ENCODE measurements at regions not wholly inside any gene's neighbourhood (a gene's known extent, or its start where the extent isn't known, plus 50 kb on each side); places are given as distances from the start of the nearest gene placed in this dataset.

DNA sequence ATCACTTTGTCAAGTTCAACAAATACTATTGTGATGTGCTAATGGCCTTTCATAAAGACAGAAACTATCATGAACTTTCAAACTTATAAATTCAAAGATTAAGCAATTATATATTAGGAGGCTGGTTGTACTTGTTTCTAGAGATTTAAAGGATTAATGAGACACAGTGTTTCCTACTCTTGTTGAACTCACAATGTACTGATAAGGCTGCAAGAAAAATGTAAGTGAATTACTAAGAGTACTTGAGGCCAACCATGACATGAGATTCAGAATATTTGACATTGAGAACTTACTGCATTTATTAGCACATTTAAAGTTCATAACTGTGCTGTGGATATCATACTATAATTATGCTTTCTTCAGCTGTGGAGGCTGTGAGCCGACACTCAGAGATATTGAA, 1210.5 kb upstream of the SORCS1 start:
- TF ChIP-seq ZNF274 (IDR thresholded peaks at IDR 0.05; ENCODE audit: low read depth, low read length), result no peak
- TF ChIP-seq EZH2phosphoT487 (IDR thresholded peaks at IDR 0.05; ENCODE audit: borderline replicate concordance), result no peak
- TF ChIP-seq, protein P1, sequence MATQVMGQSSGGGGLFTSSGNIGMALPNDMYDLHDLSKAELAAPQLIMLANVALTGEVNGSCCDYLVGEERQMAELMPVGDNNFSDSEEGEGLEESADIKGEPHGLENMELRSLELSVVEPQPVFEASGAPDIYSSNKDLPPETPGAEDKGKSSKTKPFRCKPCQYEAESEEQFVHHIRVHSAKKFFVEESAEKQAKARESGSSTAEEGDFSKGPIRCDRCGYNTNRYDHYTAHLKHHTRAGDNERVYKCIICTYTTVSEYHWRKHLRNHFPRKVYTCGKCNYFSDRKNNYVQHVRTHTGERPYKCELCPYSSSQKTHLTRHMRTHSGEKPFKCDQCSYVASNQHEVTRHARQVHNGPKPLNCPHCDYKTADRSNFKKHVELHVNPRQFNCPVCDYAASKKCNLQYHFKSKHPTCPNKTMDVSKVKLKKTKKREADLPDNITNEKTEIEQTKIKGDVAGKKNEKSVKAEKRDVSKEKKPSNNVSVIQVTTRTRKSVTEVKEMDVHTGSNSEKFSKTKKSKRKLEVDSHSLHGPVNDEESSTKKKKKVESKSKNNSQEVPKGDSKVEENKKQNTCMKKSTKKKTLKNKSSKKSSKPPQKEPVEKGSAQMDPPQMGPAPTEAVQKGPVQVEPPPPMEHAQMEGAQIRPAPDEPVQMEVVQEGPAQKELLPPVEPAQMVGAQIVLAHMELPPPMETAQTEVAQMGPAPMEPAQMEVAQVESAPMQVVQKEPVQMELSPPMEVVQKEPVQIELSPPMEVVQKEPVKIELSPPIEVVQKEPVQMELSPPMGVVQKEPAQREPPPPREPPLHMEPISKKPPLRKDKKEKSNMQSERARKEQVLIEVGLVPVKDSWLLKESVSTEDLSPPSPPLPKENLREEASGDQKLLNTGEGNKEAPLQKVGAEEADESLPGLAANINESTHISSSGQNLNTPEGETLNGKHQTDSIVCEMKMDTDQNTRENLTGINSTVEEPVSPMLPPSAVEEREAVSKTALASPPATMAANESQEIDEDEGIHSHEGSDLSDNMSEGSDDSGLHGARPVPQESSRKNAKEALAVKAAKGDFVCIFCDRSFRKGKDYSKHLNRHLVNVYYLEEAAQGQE (IDR thresholded peaks at IDR 0.05; ENCODE audit: low read depth), result no peak
- TF ChIP-seq CEBPB (IDR thresholded peaks at IDR 0.05; ENCODE audit: low read depth), result no peak
- no peak for TF ChIP-seq CBX3 (IDR thresholded peaks at IDR 0.05; ENCODE audit: low read depth)
- no peak for TF ChIP-seq YY1 (IDR thresholded peaks at IDR 0.05; ENCODE audit: extremely low read depth, insufficient replicate concordance, low read depth, low read length)
- TF ChIP-seq, protein P2, sequence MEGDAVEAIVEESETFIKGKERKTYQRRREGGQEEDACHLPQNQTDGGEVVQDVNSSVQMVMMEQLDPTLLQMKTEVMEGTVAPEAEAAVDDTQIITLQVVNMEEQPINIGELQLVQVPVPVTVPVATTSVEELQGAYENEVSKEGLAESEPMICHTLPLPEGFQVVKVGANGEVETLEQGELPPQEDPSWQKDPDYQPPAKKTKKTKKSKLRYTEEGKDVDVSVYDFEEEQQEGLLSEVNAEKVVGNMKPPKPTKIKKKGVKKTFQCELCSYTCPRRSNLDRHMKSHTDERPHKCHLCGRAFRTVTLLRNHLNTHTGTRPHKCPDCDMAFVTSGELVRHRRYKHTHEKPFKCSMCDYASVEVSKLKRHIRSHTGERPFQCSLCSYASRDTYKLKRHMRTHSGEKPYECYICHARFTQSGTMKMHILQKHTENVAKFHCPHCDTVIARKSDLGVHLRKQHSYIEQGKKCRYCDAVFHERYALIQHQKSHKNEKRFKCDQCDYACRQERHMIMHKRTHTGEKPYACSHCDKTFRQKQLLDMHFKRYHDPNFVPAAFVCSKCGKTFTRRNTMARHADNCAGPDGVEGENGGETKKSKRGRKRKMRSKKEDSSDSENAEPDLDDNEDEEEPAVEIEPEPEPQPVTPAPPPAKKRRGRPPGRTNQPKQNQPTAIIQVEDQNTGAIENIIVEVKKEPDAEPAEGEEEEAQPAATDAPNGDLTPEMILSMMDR (IDR thresholded peaks at IDR 0.05 in 2 of 3, conservative IDR thresholded peaks at IDR 0.05 in 1 of 3; ENCODE audit: borderline replicate concordance in 1 of 3, insufficient read depth in 1 of 3, low read depth in 2 of 3, low read length in 2 of 3), result no peak
- no peak for TF ChIP-seq ZFX (IDR thresholded peaks at IDR 0.05)
- no peak for TF ChIP-seq SRF (IDR thresholded peaks at IDR 0.05; ENCODE audit: low read depth)
- no peak for TF ChIP-seq TCF7L2 (IDR thresholded peaks at IDR 0.05; ENCODE audit: borderline replicate concordance, extremely low read depth, insufficient read depth, insufficient read length)
- TF ChIP-seq, protein P3, sequence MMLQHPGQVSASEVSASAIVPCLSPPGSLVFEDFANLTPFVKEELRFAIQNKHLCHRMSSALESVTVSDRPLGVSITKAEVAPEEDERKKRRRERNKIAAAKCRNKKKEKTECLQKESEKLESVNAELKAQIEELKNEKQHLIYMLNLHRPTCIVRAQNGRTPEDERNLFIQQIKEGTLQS (IDR thresholded peaks at IDR 0.05), result no peak
- TF ChIP-seq EGR1 (IDR thresholded peaks at IDR 0.05; ENCODE audit: low read depth), result no peak
- TF ChIP-seq JUND (IDR thresholded peaks at IDR 0.05), result no peak
- H3K9me3 ChIP-seq (ENCODE audit: control insufficient read depth in 1 of 2, insufficient read depth in 1 of 2, low read depth in 1 of 2, low read length in 2 of 2), result peaks cover 16 to 51% of the 10 kb centered on the region in 2 experiments; a peak in 2 of 4 replicates
- no peak overlapping the region for H3K27ac ChIP-seq (ENCODE audit: low read depth, low read length)
- CTCF ChIA-PET, result no interaction called here
- H3K4me1 ChIP-seq (ENCODE audit: control insufficient read depth in 1 of 2, insufficient read depth in 2 of 2, low read length in 2 of 2), result no peaks in the 10 kb centered on the region
- no peaks in the 10 kb centered on the region for H3K9me2 ChIP-seq (ENCODE audit: insufficient read depth)
- intact Hi-C loops (cut with micrococcal nuclease), result no loop called here
- POLR2A ChIA-PET, result no interaction called here
- ATAC-seq (no peak), DNase-seq (ENCODE audit: low read depth, low spot score) (no peak)
- H3K4me3 ChIP-seq (replicated peaks in 1 of 2; ENCODE audit: low read depth in 1 of 2, low read length in 2 of 2), result no peak overlapping the region
- RAD21 ChIA-PET (ENCODE audit: low non-redundant PET in 1 of 2, low total read pairs in 2 of 2, uncharacterized antibody in 2 of 2, unreplicated experiment in 2 of 2), result no interaction called here
- H3K36me3 ChIP-seq (ENCODE audit: control insufficient read depth in 1 of 2, insufficient read depth in 2 of 2, low read length in 2 of 2), result no peaks in the 10 kb centered on the region
- no peaks in the 10 kb centered on the region for H4K20me1 ChIP-seq (ENCODE audit: insufficient read depth)
- no TSS peak for BruUV-seq (replicated peaks)
- no peak overlapping the region for H3K4me2 ChIP-seq (ENCODE audit: low read length)
- H3K27me3 ChIP-seq (ENCODE audit: insufficient read depth, low read length), result no peaks in the 10 kb centered on the region
- no peak overlapping the region for H2AFZ ChIP-seq (ENCODE audit: low read depth, low read length, poor library complexity, severe bottlenecking)
- H3K9ac ChIP-seq (ENCODE audit: low read length), result no peak overlapping the region
- H3K79me2 ChIP-seq (ENCODE audit: insufficient read depth, low read length), result no peaks in the 10 kb centered on the region

All from HCT116 (cell line).